K562 (cell line): ENCODE measurements at regions not wholly inside any gene's neighbourhood (a gene's known extent, or its start where the extent isn't known, plus 50 kb on each side); places are given as distances from the start of the nearest gene placed in this dataset.

Experiments
- BHLHE40 ChIP-seq: IDR thresholded peaks from 2 replicates; pipeline ENCODE4 v1.6.1; 2011; ENCODE audit warnings: low read length, improper control_type of control experiment
- CCNT2 ChIP-seq: IDR thresholded peaks from 2 replicates; pipeline ENCODE4 v1.6.1; 2011; ENCODE audit warnings: borderline replicate concordance, low read depth, mild to moderate bottlenecking, moderate library complexity, mixed read lengths, low read length; ENCODE audit not compliant: insufficient read length; ENCODE audit errors: extremely low read depth
- EGR1 ChIP-seq: fragments of 450-650 bp; conservative IDR thresholded peaks from 2 replicates; pipeline ENCODE4 v1.6.1; 2017; ENCODE audit warnings: mild to moderate bottlenecking
- EZH2 ChIP-seq: IDR thresholded peaks from 2 replicates; pipeline ENCODE4 v1.6.1; 2012; ENCODE audit warnings: low read depth, mild to moderate bottlenecking, inconsistent platforms, low read length, borderline replicate concordance
- MBD2 ChIP-seq: sonication (generic); IDR thresholded peaks from 2 replicates; pipeline ENCODE4 v1.6.1; 2016; ENCODE audit warnings: low read depth, borderline replicate concordance
- NCOA4 ChIP-seq: fragments of 450-650 bp; IDR thresholded peaks from 2 replicates; pipeline ENCODE4 v1.6.1; 2018; ENCODE audit warnings: mild to moderate bottlenecking; ENCODE audit not compliant: partially characterized antibody
- NR1H2 ChIP-seq: sonication (generic); formaldehyde crosslinking; IDR thresholded peaks from 2 replicates; pipeline ENCODE4 v1.4.0; 2020; ENCODE audit warnings: mild to moderate bottlenecking, missing genetic modification reagents
- SMARCC2 ChIP-seq: fragments of 450-650 bp; IDR thresholded peaks from 2 replicates; pipeline ENCODE4 v1.6.1; 2017; ENCODE audit warnings: antibody characterized with exemption, moderate library complexity, mild to moderate bottlenecking, low read depth
- ZNF764 ChIP-seq: fragments of 250-450 bp; sonication (Bioruptor Pico); IDR thresholded peaks from 2 replicates; pipeline ENCODE4 v1.4.0; 2020; ENCODE audit warnings: low read depth, mild to moderate bottlenecking, moderate library complexity
- TF ChIP-seq, protein P1 (sequence below), 3 experiments: IDR thresholded peaks in 2 of 3; conservative IDR thresholded peaks in 1 of 3; 2 replicates each; pipeline ENCODE4 v1.5.1; 2011 to 2012; ENCODE audit warnings: low read length in 3 of 3, mild to moderate bottlenecking in 3 of 3, control low read depth in 2 of 3, improper control_type of control experiment in 1 of 3, inconsistent platforms in 1 of 3, low read depth in 1 of 3, mixed read lengths in 1 of 3, moderate library complexity in 1 of 3; ENCODE audit not compliant: insufficient read depth in 2 of 3
- TF ChIP-seq, protein P2 (sequence below): sonication (generic); formaldehyde crosslinking; IDR thresholded peaks from 2 replicates; pipeline ENCODE4 v1.8.1; 2022; ENCODE audit warnings: missing genetic modification reagents
- TF ChIP-seq, protein P3 (sequence below): sonication (generic); formaldehyde crosslinking; IDR thresholded peaks from 2 replicates; pipeline ENCODE4 v1.8.1; 2022; ENCODE audit warnings: missing genetic modification reagents

DNA sequence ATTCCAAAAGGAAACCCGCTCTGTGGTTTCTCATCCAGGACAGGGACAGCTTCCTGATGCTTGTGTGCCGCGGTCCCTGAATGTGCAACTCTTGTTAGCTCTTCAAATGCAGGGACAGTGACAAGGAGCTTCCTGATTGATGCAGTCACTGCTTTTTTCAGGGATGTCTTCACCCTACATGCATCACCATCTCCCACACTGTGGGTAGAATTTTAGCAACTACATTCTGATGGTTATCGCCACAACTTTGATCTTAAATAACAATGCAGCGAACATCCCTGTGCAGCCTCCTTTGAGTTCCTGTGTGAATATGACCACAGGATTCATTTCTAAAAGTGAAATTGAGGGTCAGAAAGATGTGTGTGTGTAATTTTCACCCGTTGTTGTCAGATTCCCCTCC lies 115.0 kb downstream of the GGTLC2 start:
- no peak for TF ChIP-seq EZH2
- no peak for TF ChIP-seq SMARCC2
- no peak for TF ChIP-seq EGR1
- no peak for TF ChIP-seq NR1H2 (CRISPR knock-in tag)
- TF ChIP-seq, protein P1, sequence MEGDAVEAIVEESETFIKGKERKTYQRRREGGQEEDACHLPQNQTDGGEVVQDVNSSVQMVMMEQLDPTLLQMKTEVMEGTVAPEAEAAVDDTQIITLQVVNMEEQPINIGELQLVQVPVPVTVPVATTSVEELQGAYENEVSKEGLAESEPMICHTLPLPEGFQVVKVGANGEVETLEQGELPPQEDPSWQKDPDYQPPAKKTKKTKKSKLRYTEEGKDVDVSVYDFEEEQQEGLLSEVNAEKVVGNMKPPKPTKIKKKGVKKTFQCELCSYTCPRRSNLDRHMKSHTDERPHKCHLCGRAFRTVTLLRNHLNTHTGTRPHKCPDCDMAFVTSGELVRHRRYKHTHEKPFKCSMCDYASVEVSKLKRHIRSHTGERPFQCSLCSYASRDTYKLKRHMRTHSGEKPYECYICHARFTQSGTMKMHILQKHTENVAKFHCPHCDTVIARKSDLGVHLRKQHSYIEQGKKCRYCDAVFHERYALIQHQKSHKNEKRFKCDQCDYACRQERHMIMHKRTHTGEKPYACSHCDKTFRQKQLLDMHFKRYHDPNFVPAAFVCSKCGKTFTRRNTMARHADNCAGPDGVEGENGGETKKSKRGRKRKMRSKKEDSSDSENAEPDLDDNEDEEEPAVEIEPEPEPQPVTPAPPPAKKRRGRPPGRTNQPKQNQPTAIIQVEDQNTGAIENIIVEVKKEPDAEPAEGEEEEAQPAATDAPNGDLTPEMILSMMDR (IDR thresholded peaks at IDR 0.05 in 2 of 3, conservative IDR thresholded peaks at IDR 0.05 in 1 of 3; ENCODE audit: insufficient read depth in 2 of 3, low read depth in 1 of 3, low read length in 3 of 3): no peak
- TF ChIP-seq NCOA4: no peak
- TF ChIP-seq CCNT2: no peak
- no peak for TF ChIP-seq MBD2
- no peak for TF ChIP-seq BHLHE40
- TF ChIP-seq, protein P2, sequence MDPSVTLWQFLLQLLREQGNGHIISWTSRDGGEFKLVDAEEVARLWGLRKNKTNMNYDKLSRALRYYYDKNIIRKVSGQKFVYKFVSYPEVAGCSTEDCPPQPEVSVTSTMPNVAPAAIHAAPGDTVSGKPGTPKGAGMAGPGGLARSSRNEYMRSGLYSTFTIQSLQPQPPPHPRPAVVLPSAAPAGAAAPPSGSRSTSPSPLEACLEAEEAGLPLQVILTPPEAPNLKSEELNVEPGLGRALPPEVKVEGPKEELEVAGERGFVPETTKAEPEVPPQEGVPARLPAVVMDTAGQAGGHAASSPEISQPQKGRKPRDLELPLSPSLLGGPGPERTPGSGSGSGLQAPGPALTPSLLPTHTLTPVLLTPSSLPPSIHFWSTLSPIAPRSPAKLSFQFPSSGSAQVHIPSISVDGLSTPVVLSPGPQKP (CRISPR knock-in tag): no peak
- TF ChIP-seq, protein P3, sequence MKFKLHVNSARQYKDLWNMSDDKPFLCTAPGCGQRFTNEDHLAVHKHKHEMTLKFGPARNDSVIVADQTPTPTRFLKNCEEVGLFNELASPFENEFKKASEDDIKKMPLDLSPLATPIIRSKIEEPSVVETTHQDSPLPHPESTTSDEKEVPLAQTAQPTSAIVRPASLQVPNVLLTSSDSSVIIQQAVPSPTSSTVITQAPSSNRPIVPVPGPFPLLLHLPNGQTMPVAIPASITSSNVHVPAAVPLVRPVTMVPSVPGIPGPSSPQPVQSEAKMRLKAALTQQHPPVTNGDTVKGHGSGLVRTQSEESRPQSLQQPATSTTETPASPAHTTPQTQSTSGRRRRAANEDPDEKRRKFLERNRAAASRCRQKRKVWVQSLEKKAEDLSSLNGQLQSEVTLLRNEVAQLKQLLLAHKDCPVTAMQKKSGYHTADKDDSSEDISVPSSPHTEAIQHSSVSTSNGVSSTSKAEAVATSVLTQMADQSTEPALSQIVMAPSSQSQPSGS (CRISPR knock-in tag): no peak
- no peak for TF ChIP-seq ZNF764 (CRISPR knock-in tag)
